Stimulated activated CD8-positive, alpha-beta memory T cell treated with anti-CD3 and anti-CD28 coated beads, Interleukin-7, amount 100 ng/mL, for 1 hour (primary cell): ENCODE measurements at regions not wholly inside any gene's neighbourhood (a gene's known extent, or its start where the extent isn't known, plus 50 kb on each side); places are given as distances from the start of the nearest gene placed in this dataset.

Experiments used
- DNase-seq, 2 donors: peaks; one replicate each; pipeline ENCODE4 v3.0.0-alpha.2; 2020; ENCODE audit warnings: low read depth in 2 of 2

GRCh38 chr14:71597955-71598660 is 334.1 kb upstream of the RGS6 start:
- DNase-seq = no peak

- DNase-seq = no peak
These were observed 331.9 kb upstream of the RGS6 start for GRCh38 chr14:71600309-71600708.

GRCh38 chr14:71602524-71602923 is 329.7 kb upstream of the RGS6 start:
- DNase-seq = no peak

GRCh38 chr14:71604231-71604630 is 328.0 kb upstream of the RGS6 start:
- DNase-seq = no peak

GRCh38 chr14:71606064-71606463 is 326.2 kb upstream of the RGS6 start:
- no peak for DNase-seq

- DNase-seq = no peak
These were observed 325.7 kb upstream of the RGS6 start for GRCh38 chr14:71606575-71606974.

GRCh38 chr14:71607056-71607455 is 325.2 kb upstream of the RGS6 start:
- DNase-seq = no peak

GRCh38 chr14:71610149-71610548 is 322.1 kb upstream of the RGS6 start:
- no peak for DNase-seq

- DNase-seq = no peak
These were observed 321.4 kb upstream of the RGS6 start for GRCh38 chr14:71610797-71611196.

GRCh38 chr14:71613168-71613567 is 319.1 kb upstream of the RGS6 start:
- no peak for DNase-seq

- DNase-seq = no peak
These were observed 316.2 kb upstream of the RGS6 start for GRCh38 chr14:71616013-71616412.

GRCh38 chr14:71618047-71618446 is 314.2 kb upstream of the RGS6 start:
- no peak for DNase-seq

- no peak for DNase-seq
These were observed 313.5 kb upstream of the RGS6 start for GRCh38 chr14:71618716-71619115.

- DNase-seq = no peak
These were observed 312.8 kb upstream of the RGS6 start for GRCh38 chr14:71619472-71619871.

- no peak for DNase-seq
These were observed 311.8 kb upstream of the RGS6 start for GRCh38 chr14:71620401-71620800.

- no peak for DNase-seq
These were observed 311.0 kb upstream of the RGS6 start for GRCh38 chr14:71621276-71621675.

GRCh38 chr14:71621980-71622605 is 310.1 kb upstream of the RGS6 start:
- no peak for DNase-seq

- DNase-seq = no peak
These were observed 308.3 kb upstream of the RGS6 start for GRCh38 chr14:71623939-71624338.

GRCh38 chr14:71625175-71625574 is 307.1 kb upstream of the RGS6 start:
- no peak for DNase-seq

- DNase-seq = no peak
These were observed 306.1 kb upstream of the RGS6 start for GRCh38 chr14:71625891-71626701.

GRCh38 chr14:71628433-71628832 is 303.8 kb upstream of the RGS6 start:
- DNase-seq = no peak

GRCh38 chr14:71629250-71629649 is 303.0 kb upstream of the RGS6 start:
- no peak for DNase-seq
